ENCODE measurements at regions not wholly inside any gene's neighbourhood (a gene's known extent, or its start where the extent isn't known, plus 50 kb on each side); places are given as distances from the start of the nearest gene placed in this dataset.

GRCh38 chr15:29400701-29401100 is 131.1 kb upstream of the NSMCE3 start:
- Histone ChIP-seq H3K4me3 (ENCODE audit: low read length in 2 of 2) (no peak overlapping the region), H3K27ac (ENCODE audit: low read depth in 2 of 2, low read length in 2 of 2) (no peak overlapping the region), H3K4me1 (ENCODE audit: control insufficient read depth in 2 of 2, insufficient read depth in 2 of 2, low read length in 2 of 2) (no peaks in the 10 kb centered on the region), H3K9me3 (ENCODE audit: control insufficient read depth in 2 of 2, low read length in 2 of 2) (no peaks in the 10 kb centered on the region), H3K9ac (ENCODE audit: low read depth in 1 of 2, low read length in 2 of 2) (no peak overlapping the region), H3K27me3 (ENCODE audit: control insufficient read depth in 2 of 2, insufficient read depth in 2 of 2, low read length in 2 of 2) (no peaks in the 10 kb centered on the region), H3K36me3 (ENCODE audit: control insufficient read depth in 2 of 2, insufficient read depth in 2 of 2, low read length in 2 of 2) (no peaks in the 10 kb centered on the region)

- Histone ChIP-seq H3K27me3 (ENCODE audit: control insufficient read depth in 2 of 2, insufficient read depth in 2 of 2, low read length in 2 of 2) (no peaks in the 10 kb centered on the region), H3K4me3 (ENCODE audit: low read length in 2 of 2) (no peak overlapping the region), H3K9ac (ENCODE audit: low read depth in 1 of 2, low read length in 2 of 2) (no peak overlapping the region), H3K9me3 (ENCODE audit: control insufficient read depth in 2 of 2, low read length in 2 of 2) (no peaks in the 10 kb centered on the region), H3K4me1 (ENCODE audit: control insufficient read depth in 2 of 2, insufficient read depth in 2 of 2, low read length in 2 of 2) (no peaks in the 10 kb centered on the region), H3K36me3 (ENCODE audit: control insufficient read depth in 2 of 2, insufficient read depth in 2 of 2, low read length in 2 of 2) (no peaks in the 10 kb centered on the region), H3K27ac (ENCODE audit: low read depth in 2 of 2, low read length in 2 of 2) (no peak overlapping the region)
Observed at GRCh38 chr15:29398907-29399306, 129.3 kb upstream of the NSMCE3 start.

GRCh38 chr15:29396176-29396811 is 126.7 kb upstream of the NSMCE3 start:
- H3K4me1 ChIP-seq (ENCODE audit: control insufficient read depth in 2 of 2, insufficient read depth in 2 of 2, low read length in 2 of 2): no peaks in the 10 kb centered on the region
- no peak overlapping the region for H3K9ac ChIP-seq (ENCODE audit: low read depth in 1 of 2, low read length in 2 of 2)
- no peaks in the 10 kb centered on the region for H3K9me3 ChIP-seq (ENCODE audit: control insufficient read depth in 2 of 2, low read length in 2 of 2)
- H3K36me3 ChIP-seq (ENCODE audit: control insufficient read depth in 2 of 2, insufficient read depth in 2 of 2, low read length in 2 of 2): no peaks in the 10 kb centered on the region
- H3K27ac ChIP-seq (ENCODE audit: low read depth in 2 of 2, low read length in 2 of 2): no peak overlapping the region
- H3K27me3 ChIP-seq (ENCODE audit: control insufficient read depth in 2 of 2, insufficient read depth in 2 of 2, low read length in 2 of 2): no peaks in the 10 kb centered on the region
- no peak overlapping the region for H3K4me3 ChIP-seq (ENCODE audit: low read length in 2 of 2)

GRCh38 chr15:29393443-29393842 is 123.8 kb upstream of the NSMCE3 start:
- H3K4me3 ChIP-seq (ENCODE audit: low read length in 2 of 2): no peak overlapping the region
- no peaks in the 10 kb centered on the region for H3K4me1 ChIP-seq (ENCODE audit: control insufficient read depth in 2 of 2, insufficient read depth in 2 of 2, low read length in 2 of 2)
- H3K27ac ChIP-seq (ENCODE audit: low read depth in 2 of 2, low read length in 2 of 2): no peak overlapping the region
- H3K27me3 ChIP-seq (ENCODE audit: control insufficient read depth in 2 of 2, insufficient read depth in 2 of 2, low read length in 2 of 2): no peaks in the 10 kb centered on the region
- no peaks in the 10 kb centered on the region for H3K36me3 ChIP-seq (ENCODE audit: control insufficient read depth in 2 of 2, insufficient read depth in 2 of 2, low read length in 2 of 2)
- H3K9me3 ChIP-seq (ENCODE audit: control insufficient read depth in 2 of 2, low read length in 2 of 2): no peaks in the 10 kb centered on the region
- H3K9ac ChIP-seq (ENCODE audit: low read depth in 1 of 2, low read length in 2 of 2): no peak overlapping the region

GRCh38 chr15:29392358-29392757 is 122.7 kb upstream of the NSMCE3 start:
- H3K4me3 ChIP-seq (ENCODE audit: low read length in 2 of 2): no peak overlapping the region
- no peak overlapping the region for H3K27ac ChIP-seq (ENCODE audit: low read depth in 2 of 2, low read length in 2 of 2)
- H3K36me3 ChIP-seq (ENCODE audit: control insufficient read depth in 2 of 2, insufficient read depth in 2 of 2, low read length in 2 of 2): no peaks in the 10 kb centered on the region
- no peaks in the 10 kb centered on the region for H3K4me1 ChIP-seq (ENCODE audit: control insufficient read depth in 2 of 2, insufficient read depth in 2 of 2, low read length in 2 of 2)
- H3K27me3 ChIP-seq (ENCODE audit: control insufficient read depth in 2 of 2, insufficient read depth in 2 of 2, low read length in 2 of 2): no peaks in the 10 kb centered on the region
- H3K9me3 ChIP-seq (ENCODE audit: control insufficient read depth in 2 of 2, low read length in 2 of 2): no peaks in the 10 kb centered on the region
- H3K9ac ChIP-seq (ENCODE audit: low read depth in 1 of 2, low read length in 2 of 2): no peak overlapping the region

- H3K9ac ChIP-seq (ENCODE audit: low read depth in 1 of 2, low read length in 2 of 2): no peak overlapping the region
- no peaks in the 10 kb centered on the region for H3K9me3 ChIP-seq (ENCODE audit: control insufficient read depth in 2 of 2, low read length in 2 of 2)
- no peak overlapping the region for H3K27ac ChIP-seq (ENCODE audit: low read depth in 2 of 2, low read length in 2 of 2)
- H3K4me3 ChIP-seq (ENCODE audit: low read length in 2 of 2): no peak overlapping the region
- no peaks in the 10 kb centered on the region for H3K4me1 ChIP-seq (ENCODE audit: control insufficient read depth in 2 of 2, insufficient read depth in 2 of 2, low read length in 2 of 2)
- H3K27me3 ChIP-seq (ENCODE audit: control insufficient read depth in 2 of 2, insufficient read depth in 2 of 2, low read length in 2 of 2): no peaks in the 10 kb centered on the region
- H3K36me3 ChIP-seq (ENCODE audit: control insufficient read depth in 2 of 2, insufficient read depth in 2 of 2, low read length in 2 of 2): no peaks in the 10 kb centered on the region
Observed at GRCh38 chr15:29390051-29390450, 120.4 kb upstream of the NSMCE3 start.

- Histone ChIP-seq H3K36me3 (ENCODE audit: control insufficient read depth in 2 of 2, insufficient read depth in 2 of 2, low read length in 2 of 2) (no peaks in the 10 kb centered on the region), H3K4me1 (ENCODE audit: control insufficient read depth in 2 of 2, insufficient read depth in 2 of 2, low read length in 2 of 2) (no peaks in the 10 kb centered on the region), H3K9ac (ENCODE audit: low read depth in 1 of 2, low read length in 2 of 2) (no peak overlapping the region), H3K4me3 (ENCODE audit: low read length in 2 of 2) (no peak overlapping the region), H3K27ac (ENCODE audit: low read depth in 2 of 2, low read length in 2 of 2) (no peak overlapping the region), H3K9me3 (ENCODE audit: control insufficient read depth in 2 of 2, low read length in 2 of 2) (no peaks in the 10 kb centered on the region), H3K27me3 (ENCODE audit: control insufficient read depth in 2 of 2, insufficient read depth in 2 of 2, low read length in 2 of 2) (no peaks in the 10 kb centered on the region)
Observed at GRCh38 chr15:29386523-29386922, 116.9 kb upstream of the NSMCE3 start.

GRCh38 chr15:29383367-29383766 is 113.7 kb upstream of the NSMCE3 start:
- H3K4me3 ChIP-seq (ENCODE audit: low read length in 2 of 2): no peak overlapping the region
- no peak overlapping the region for H3K27ac ChIP-seq (ENCODE audit: low read depth in 2 of 2, low read length in 2 of 2)
- H3K4me1 ChIP-seq (ENCODE audit: control insufficient read depth in 2 of 2, insufficient read depth in 2 of 2, low read length in 2 of 2): no peaks in the 10 kb centered on the region
- no peak overlapping the region for H3K9ac ChIP-seq (ENCODE audit: low read depth in 1 of 2, low read length in 2 of 2)
- H3K27me3 ChIP-seq (ENCODE audit: control insufficient read depth in 2 of 2, insufficient read depth in 2 of 2, low read length in 2 of 2): no peaks in the 10 kb centered on the region
- no peaks in the 10 kb centered on the region for H3K9me3 ChIP-seq (ENCODE audit: control insufficient read depth in 2 of 2, low read length in 2 of 2)
- no peaks in the 10 kb centered on the region for H3K36me3 ChIP-seq (ENCODE audit: control insufficient read depth in 2 of 2, insufficient read depth in 2 of 2, low read length in 2 of 2)

- no peaks in the 10 kb centered on the region for H3K9me3 ChIP-seq (ENCODE audit: control insufficient read depth in 2 of 2, low read length in 2 of 2)
Observed at GRCh38 chr15:29382862-29383261, 113.2 kb upstream of the NSMCE3 start.

GRCh38 chr15:29380466-29380865 is 110.8 kb upstream of the NSMCE3 start:
- Histone ChIP-seq H3K27me3 (ENCODE audit: control insufficient read depth in 2 of 2, insufficient read depth in 2 of 2, low read length in 2 of 2) (no peaks in the 10 kb centered on the region), H3K4me1 (ENCODE audit: control insufficient read depth in 2 of 2, insufficient read depth in 2 of 2, low read length in 2 of 2) (no peaks in the 10 kb centered on the region), H3K4me3 (ENCODE audit: low read length in 2 of 2) (no peak overlapping the region), H3K36me3 (ENCODE audit: control insufficient read depth in 2 of 2, insufficient read depth in 2 of 2, low read length in 2 of 2) (no peaks in the 10 kb centered on the region), H3K27ac (ENCODE audit: low read depth in 2 of 2, low read length in 2 of 2) (no peak overlapping the region), H3K9me3 (ENCODE audit: control insufficient read depth in 2 of 2, low read length in 2 of 2) (no peaks in the 10 kb centered on the region), H3K9ac (ENCODE audit: low read depth in 1 of 2, low read length in 2 of 2) (no peak overlapping the region)

More at GRCh38 chr15:29382862-29383261, 113.2 kb upstream of the NSMCE3 start:
- no peaks in the 10 kb centered on the region for H3K36me3 ChIP-seq (ENCODE audit: control insufficient read depth in 2 of 2, insufficient read depth in 2 of 2, low read length in 2 of 2)
- H3K4me3 ChIP-seq (ENCODE audit: low read length in 2 of 2): no peak overlapping the region
- no peaks in the 10 kb centered on the region for H3K27me3 ChIP-seq (ENCODE audit: control insufficient read depth in 2 of 2, insufficient read depth in 2 of 2, low read length in 2 of 2)
- H3K4me1 ChIP-seq (ENCODE audit: control insufficient read depth in 2 of 2, insufficient read depth in 2 of 2, low read length in 2 of 2): no peaks in the 10 kb centered on the region
- H3K27ac ChIP-seq (ENCODE audit: low read depth in 2 of 2, low read length in 2 of 2): no peak overlapping the region
- H3K9ac ChIP-seq (ENCODE audit: low read depth in 1 of 2, low read length in 2 of 2): no peak overlapping the region

GRCh38 chr15:29379647-29380046 is 110.0 kb upstream of the NSMCE3 start:
- no peaks in the 10 kb centered on the region for H3K27me3 ChIP-seq (ENCODE audit: control insufficient read depth in 2 of 2, insufficient read depth in 2 of 2, low read length in 2 of 2)
- H3K9me3 ChIP-seq (ENCODE audit: control insufficient read depth in 2 of 2, low read length in 2 of 2): no peaks in the 10 kb centered on the region
- no peak overlapping the region for H3K9ac ChIP-seq (ENCODE audit: low read depth in 1 of 2, low read length in 2 of 2)
- H3K4me1 ChIP-seq (ENCODE audit: control insufficient read depth in 2 of 2, insufficient read depth in 2 of 2, low read length in 2 of 2): no peaks in the 10 kb centered on the region
- no peak overlapping the region for H3K27ac ChIP-seq (ENCODE audit: low read depth in 2 of 2, low read length in 2 of 2)
- no peaks in the 10 kb centered on the region for H3K36me3 ChIP-seq (ENCODE audit: control insufficient read depth in 2 of 2, insufficient read depth in 2 of 2, low read length in 2 of 2)
- no peak overlapping the region for H3K4me3 ChIP-seq (ENCODE audit: low read length in 2 of 2)

All from mucosa of rectum (tissue), 2 donors.